ENCODE measurements at regions not wholly inside any gene's neighbourhood (a gene's known extent, or its start where the extent isn't known, plus 50 kb on each side); places are given as distances from the start of the nearest gene placed in this dataset.
"Not testable (repeated sequence)": the region's sequence is repeated elsewhere in the genome, so short reads cannot be mapped to it uniquely, and the experiment has no call there.

GRCh38 chr5:38794037-38794436 is 51.8 kb upstream of the OSMR start:
- not testable (repeated sequence) for DNase-seq

DNA sequence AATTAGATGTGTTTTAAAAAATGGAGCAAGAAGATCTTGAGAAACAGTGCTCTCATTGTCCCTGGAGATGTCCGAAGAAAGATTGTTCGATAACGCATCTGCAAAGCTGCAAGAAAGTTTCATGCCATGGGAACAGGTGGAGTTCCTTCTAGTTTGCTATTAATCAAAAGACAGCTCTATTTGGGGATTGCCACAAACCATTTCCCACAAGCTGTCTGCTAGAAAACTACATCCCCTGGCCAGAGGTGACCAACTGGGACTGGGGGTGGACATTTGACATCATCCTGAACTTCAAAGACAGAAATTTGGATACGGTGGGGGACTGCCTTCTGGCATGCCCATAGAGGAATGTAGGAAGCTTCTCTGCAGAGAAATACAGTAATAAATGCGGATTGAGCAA is 50.8 kb upstream of the OSMR start:
- no peak for DNase-seq

DNA sequence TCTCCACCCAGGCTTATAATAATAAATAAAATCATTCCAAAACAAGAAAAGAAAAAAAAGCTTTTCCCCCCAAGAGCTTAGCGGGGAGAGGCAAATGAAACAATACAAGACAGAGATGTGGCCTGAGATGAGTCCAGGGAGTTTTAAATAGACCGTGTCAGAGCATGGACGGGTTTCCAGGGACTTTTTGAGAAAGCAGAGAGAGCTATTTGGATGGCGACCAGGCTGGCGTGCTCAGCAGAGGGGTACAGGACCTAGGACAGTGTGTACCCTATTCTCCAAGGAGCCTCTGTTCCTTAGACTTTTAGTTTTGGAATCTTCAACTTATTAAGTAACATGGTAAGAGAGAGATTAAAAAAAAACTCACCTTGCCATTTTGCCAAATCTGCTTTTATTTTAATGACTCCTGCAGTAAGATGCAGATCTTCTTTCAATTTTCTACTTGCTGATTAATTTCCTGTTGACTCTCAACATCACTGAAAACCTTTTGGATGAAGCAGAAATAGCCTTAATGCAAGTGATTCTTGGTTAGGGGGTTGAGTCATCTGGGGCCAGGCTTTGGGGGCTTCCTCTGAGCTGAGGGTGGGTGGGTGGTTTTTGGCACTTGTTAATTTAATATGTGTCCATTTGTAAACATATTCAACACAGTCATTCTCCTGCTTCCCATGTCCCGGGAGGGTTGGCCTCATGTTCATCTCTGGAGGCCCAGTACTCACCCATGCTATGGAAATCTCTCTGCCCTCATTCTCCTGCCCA is 49.6 kb upstream of the OSMR start:
- no peak for DNase-seq

Data from RPMI8226 (cell line).